HG03520 (cell line): ENCODE measurements at regions not wholly inside any gene's neighbourhood (a gene's known extent, or its start where the extent isn't known, plus 50 kb on each side); places are given as distances from the start of the nearest gene placed in this dataset.
"Not testable (repeated sequence)": the region's sequence is repeated elsewhere in the genome, so short reads cannot be mapped to it uniquely, and the experiment has no call there.

Experiments
- ATAC-seq: cut with Tn5 transposase; IDR thresholded peaks from one replicate; pipeline ENCODE4 v1.9.1; 2021; ENCODE audit warnings: mild to moderate bottlenecking, moderate library complexity; ENCODE audit not compliant: unreplicated experiment

- not testable (repeated sequence) for ATAC-seq
These were observed 816.0 kb downstream of the TSN start for GRCh38 chr2:122571471-122571870.

- no peak for ATAC-seq
These were observed 819.6 kb downstream of the TSN start for GRCh38 chr2:122575076-122575475.

GRCh38 chr2:122583159-122583917 lies 827.9 kb downstream of the TSN start:
- ATAC-seq = no peak

- ATAC-seq = no peak
These were observed 835.1 kb downstream of the TSN start for GRCh38 chr2:122590524-122590923.

GRCh38 chr2:122595065-122595464 lies 839.6 kb downstream of the TSN start:
- ATAC-seq = no peak

- ATAC-seq = no peak
These were observed 841.1 kb downstream of the TSN start for GRCh38 chr2:122596598-122596997.

GRCh38 chr2:122598784-122599183 lies 843.3 kb downstream of the TSN start:
- ATAC-seq = no peak

- ATAC-seq = no peak
These were observed 855.6 kb downstream of the TSN start for GRCh38 chr2:122610948-122611609.

- ATAC-seq = no peak
These were observed 867.5 kb downstream of the TSN start for GRCh38 chr2:122622934-122623333.

GRCh38 chr2:122627388-122627787 lies 871.9 kb downstream of the TSN start:
- ATAC-seq = no peak

GRCh38 chr2:122634256-122634655 lies 878.8 kb downstream of the TSN start:
- ATAC-seq = no peak

- no peak for ATAC-seq
These were observed 879.5 kb downstream of the TSN start for GRCh38 chr2:122634920-122635319.

GRCh38 chr2:122635686-122636085 lies 880.2 kb downstream of the TSN start:
- ATAC-seq = no peak

GRCh38 chr2:122636097-122636496 lies 880.6 kb downstream of the TSN start:
- ATAC-seq = no peak

GRCh38 chr2:122639176-122639575 lies 883.7 kb downstream of the TSN start:
- no peak for ATAC-seq

GRCh38 chr2:122639711-122640110 lies 884.3 kb downstream of the TSN start:
- ATAC-seq = no peak

- no peak for ATAC-seq
These were observed 888.4 kb downstream of the TSN start for GRCh38 chr2:122643725-122644329.

- no peak for ATAC-seq
These were observed 895.8 kb downstream of the TSN start for GRCh38 chr2:122651236-122651635.

GRCh38 chr2:122651780-122652179 lies 896.3 kb downstream of the TSN start:
- ATAC-seq = no peak

GRCh38 chr2:122652670-122653069 lies 897.2 kb downstream of the TSN start:
- ATAC-seq = no peak

GRCh38 chr2:122656403-122656802 lies 901.0 kb downstream of the TSN start:
- no peak for ATAC-seq
